ENCODE measurements at regions not wholly inside any gene's neighbourhood (a gene's known extent, or its start where the extent isn't known, plus 50 kb on each side); places are given as distances from the start of the nearest gene placed in this dataset.

DNA sequence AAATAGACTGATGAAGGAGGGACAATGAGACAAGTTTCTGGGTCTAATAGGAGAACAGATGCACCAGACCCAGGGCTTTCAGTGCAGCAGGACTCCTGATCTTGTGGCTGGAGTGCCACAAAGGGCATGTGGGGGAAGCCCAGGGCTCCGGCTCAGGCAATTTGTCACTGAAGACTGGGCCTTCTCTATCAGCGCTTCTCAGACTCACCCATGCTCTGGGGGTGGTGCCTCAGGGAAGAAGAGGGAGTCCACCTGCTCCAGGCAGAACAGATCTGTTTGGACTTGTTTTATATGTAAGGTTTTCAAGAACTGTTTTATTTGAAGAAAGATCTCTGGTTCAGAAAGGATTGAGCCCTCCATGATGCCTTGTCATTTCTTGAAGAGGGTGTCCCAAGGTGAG lies 112.4 kb upstream of the TLE3 start:
- no peak for DNase-seq

DNA sequence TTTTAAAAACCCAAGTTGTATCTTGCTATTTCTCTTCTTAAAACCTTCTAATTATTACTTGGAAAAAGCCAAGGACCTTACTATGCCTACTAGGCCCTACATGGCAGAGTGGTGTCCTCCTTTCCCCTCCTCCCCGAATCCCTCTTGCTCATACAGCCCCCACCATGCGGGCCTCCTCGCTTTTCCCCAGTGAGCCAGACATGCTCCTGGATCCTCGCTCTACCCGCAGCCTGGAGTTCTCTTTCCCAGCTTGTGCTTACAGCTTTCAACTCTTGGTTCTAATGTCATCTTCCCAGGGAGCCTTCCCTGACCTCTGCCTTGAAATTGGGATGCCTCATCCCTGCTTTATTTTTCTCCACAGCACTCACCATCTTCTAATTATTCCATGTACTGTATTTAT lies 111.8 kb upstream of the TLE3 start:
- no peak for DNase-seq

DNA sequence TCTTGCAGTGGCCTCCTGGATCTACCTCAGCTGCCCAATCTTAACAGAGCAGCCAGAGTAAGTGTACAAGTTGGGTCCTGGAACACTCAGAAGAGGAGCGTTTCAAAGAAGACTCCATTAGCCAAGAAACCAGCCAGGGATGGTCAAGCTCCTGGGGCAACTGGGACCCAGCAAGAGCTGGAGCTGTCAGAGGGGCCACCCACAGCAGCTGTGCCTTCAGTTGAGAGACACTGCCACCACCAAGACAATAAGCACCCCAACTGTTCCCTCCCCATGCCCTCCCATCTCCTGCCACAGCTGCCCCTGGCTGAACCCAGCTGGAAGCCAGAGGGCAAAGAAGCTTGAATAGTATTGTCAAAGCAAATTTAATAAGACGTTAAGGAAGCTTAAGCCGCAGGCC lies 110.6 kb upstream of the TLE3 start:
- no peak for DNase-seq

DNA sequence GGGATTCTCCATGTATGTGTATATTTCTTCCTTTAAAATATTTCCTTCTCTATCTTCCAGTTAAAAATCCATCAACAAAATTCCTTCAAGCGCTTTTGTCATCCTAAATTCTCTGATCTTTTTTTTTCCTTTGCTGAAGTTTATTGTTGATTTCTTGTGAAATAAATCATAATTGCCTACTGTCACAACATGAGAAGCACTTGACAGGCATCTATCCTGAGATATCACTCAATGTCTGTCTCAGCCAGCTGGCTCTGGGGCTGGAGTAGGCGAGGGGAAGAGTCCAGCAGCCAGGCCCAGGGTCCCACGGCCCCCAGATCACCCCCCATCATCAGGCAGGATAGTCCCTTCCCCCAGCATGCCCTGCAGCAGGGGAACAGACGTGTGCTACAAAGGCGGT lies 109.0 kb upstream of the TLE3 start:
- DNase-seq = no peak

DNA sequence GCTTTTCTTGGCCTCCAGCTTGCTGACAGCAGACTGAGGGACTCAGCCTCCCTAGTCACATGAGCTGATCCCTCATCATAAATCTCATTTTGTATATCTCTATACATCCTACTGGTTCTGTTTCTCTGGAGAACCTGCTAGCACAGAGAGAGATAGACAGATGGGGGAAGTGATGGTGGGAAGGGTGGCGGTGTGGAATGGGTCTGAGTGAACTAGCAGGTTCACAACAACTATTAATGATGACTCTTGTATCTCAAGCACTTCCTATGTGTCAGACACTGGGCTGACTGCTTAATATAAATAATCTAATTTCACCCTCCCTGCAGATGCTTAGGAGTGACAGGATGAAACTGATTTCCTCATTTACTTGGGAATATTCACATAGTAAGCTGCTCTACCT lies 106.9 kb upstream of the TLE3 start:
- no peak for DNase-seq

DNA sequence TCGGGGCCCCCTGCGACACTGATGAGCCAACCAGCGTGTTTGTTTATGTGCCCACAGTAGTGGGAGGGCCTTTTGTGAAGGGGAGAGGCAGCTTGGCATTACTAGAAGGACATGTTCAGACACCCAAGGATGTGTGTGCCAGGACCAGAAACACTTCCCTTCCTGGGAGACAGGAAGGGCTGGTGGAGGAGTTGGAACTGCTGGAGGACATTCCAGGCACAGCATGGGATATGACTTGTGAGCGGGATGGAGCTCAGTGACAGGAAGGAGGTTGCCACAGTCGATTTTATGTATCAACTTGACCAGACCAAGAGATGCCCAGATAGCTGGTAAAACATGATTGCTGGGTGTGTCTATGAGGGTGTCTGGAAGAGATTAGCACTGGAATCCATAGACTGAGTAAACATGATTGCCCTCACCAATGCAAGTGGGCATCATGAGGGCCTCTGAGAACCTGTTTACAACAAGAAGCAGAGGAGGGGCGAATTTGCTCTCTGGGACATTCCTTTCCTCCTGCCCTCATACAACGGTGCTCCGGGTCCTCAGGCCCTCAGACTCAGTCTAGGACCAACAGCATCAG lies 106.4 kb upstream of the TLE3 start:
- no peak for DNase-seq

DNA sequence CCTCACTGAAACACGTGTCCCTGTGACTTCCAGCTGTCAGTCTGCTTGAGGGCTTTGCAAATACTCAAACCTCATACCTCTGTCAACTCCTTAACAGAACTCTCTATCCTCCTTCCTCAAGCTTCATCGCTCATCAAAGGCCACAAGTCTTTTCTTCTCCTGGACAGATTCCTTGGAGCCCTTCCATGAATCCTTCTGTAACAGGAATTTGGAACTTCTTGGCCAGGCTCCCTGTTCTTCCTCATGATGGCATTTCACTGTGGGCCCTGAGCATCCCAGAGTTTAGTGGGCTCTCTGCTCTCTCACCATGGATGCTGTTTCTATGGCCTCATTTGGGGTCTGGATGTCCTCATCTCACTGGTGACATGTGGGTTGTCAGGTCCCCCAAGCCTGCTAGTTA lies 105.0 kb upstream of the TLE3 start:
- DNase-seq = no peak

DNA sequence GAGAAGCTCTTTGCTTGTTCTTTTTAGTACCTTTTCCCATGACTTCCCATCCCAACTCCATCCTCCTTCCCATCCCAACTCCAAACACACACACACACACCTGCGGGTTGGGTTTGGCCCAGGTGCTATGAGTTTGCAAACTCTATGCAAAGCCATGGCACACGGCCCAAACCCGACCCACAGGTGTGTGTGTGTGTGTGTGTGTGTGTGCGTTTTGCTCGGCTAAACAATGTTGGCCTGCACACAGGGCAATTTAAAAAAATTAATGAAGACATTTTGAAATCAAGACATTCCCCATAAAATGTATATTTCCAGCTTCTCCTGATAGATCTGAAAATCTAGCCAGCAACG lies 103.7 kb upstream of the TLE3 start:
- no peak for DNase-seq

DNA sequence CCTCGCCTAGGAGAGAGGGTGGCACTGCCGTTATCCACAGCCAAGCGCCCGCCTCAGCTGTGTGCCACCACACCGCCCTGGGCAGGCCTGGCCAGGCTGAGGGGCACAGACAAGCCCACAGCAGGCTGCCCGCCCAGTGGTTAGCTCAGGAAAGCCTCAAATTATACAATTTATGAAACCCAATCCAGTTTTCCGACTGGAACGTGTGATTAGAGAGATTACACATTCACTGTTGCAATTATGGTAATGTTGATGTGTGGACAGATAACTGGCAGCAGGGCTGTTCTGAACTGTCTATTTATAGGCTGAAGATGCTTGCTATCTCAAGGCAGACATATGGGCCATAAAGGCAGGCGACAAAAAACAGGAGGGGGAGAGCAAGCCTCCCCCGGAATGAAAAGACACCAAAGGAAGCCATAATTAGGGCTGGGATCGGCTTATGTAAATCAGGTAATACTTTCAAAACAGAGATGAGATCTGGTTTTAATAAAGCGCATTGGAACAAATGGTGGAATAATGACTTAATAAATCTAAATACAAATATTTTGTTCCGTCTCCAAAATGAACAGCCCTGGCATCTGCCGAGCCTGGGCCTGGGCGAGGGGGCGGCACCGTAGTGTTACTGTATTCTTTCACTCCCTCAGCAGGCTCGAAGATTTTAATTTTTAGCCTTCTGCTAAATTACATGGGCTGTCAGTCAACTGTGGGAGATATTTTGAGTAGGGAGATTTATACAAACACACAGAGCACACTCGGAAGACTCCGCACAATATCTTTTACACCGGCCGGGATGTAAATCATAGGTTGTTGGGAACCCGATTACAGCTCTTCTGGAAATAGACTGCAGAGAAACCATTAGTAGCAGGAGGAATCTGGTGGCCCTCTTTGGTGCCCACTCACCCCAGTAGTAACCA lies 103.1 kb upstream of the TLE3 start:
- DNase-seq = no peak

DNA sequence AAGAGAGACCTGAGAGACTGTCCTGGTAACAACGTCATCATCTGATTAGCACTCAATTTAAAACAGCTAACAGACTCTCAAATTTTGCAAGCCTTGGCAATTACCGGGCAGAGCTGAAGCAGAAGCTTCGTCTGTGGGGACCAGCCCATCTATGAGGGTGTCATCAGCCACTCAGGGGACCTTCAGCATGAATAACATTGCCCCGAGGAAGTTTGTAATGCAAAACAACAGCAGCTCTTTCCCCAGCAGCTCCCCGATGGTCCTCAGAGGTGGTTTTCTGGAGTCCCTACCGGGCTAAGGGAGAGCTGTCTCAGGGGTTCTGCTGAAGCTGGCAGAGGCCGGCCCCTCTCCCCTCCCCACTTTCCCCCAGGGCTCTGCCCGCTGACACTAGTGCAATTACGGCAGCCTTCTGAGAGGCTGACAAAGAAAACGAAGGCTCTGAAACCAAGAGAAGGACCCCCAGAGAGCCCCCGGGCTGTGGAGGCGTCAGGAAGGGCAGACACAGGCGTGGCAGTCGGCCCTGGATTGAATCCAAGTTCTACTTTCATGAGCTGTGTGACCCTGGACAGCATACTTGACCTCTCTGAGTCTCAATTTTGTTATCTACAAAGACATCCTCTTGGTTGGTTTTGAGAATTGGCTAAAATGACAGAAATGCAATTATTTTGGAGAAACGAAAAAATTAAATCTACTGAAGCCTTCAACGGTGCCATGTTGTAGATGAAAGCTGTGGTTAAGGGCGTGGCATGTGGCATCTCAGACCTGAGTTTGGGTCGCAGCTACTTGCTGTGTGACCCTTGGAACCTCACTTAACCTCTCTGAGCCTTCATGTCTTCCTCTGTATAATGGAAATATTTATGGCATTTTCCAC lies 102.1 kb upstream of the TLE3 start:
- no peak for DNase-seq

DNA sequence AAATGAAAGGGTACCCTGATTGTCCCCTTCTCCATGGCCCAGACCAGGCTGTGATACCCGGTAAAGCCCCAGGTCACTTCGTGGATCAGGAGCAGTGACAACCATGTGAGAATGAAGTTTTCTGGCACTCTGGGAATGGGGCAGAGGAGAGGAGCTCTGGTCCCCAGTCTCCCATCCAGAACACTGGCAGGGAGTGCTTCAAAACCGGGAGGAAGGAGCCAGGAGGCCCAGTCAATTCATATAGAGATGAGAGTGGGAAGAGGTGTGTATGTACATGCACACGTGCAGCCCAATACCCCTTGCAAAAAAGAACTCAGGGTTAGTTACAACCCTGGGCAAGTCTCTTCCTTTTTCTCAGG lies 101.4 kb upstream of the TLE3 start:
- no peak for DNase-seq

DNA sequence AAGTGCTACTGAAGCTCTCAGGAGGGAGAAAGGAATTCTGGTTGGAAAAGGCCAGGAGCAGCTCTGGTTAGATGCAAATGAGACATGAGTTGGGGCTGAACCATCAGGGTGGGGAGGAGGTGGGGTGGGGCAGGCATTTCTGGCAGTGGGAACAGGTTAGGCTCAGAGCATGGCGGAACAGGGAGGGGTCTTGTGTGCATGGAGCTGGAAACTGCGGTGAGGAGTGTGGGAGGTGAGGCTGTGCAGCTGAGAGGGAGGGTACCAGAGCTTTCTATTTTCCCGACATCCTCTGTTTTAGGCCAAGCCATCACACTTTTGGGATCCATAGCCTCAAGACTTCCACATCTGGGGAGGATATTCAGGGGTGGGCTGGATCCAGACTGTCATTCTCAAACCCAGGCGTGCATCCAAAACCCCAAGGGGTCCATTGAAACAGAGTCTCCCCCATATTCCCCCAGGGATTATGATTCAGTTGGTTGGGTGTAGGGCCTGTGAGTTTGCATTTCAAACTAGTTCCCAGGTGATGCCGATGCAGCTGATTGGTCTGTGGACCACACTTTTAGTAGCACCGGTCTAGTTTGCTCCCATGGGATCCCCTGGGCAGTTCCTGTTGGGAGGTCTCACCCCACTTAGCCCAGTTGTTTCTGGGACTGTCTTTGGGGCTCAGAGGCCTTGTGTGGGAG lies 100.9 kb upstream of the TLE3 start:
- no peak for DNase-seq

DNA sequence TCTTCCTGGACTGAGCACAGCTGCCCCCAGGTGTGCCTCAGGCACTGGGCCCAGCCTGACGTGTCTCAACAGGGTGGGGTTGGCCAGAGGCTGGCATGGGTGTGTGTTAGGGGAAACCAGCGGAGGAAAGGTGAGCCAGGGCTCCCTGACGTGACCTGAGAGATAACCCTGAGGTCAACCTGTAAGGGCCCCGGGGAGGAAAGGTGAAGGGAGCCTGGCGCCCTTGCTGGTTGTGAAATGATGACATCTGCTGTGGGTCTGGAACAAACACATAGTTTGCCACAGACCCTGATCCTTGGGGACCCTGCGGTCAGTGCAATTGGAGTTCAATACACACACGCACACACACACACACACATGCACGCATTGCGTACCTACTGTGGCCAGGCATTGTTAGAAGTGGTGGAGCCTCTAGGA lies 100.2 kb upstream of the TLE3 start:
- no peak for DNase-seq

DNA sequence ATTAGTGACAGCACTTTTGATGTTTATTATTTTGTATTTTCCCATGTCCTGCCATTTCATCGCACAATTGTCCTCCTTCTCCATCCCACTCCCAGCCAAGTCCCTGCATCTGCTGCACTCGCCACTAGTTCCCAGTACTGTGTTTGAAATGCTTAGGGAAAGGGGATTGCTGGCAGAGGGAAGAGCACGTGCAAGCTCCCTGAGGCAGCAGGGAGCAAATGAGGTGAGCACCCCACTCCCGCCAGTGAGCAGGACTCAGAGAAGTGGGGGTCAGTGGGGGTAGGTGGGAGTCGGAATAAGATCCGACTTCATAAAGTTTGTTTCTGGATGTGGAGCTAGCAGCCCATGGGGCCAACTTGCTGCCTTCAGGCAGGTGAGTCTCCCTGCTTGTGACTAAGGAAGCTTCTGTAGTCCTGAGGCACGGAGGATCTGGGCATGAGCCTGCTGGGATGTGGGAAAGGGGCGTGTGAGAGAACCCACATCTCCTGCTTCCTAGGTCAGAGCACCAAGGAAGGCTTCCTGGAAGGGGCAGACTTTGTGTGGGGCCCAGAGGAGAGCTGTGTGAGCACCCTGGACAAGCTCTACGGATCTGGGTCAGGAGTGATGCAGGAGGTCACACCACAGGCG lies 99.7 kb upstream of the TLE3 start:
- DNase-seq = no peak

DNA sequence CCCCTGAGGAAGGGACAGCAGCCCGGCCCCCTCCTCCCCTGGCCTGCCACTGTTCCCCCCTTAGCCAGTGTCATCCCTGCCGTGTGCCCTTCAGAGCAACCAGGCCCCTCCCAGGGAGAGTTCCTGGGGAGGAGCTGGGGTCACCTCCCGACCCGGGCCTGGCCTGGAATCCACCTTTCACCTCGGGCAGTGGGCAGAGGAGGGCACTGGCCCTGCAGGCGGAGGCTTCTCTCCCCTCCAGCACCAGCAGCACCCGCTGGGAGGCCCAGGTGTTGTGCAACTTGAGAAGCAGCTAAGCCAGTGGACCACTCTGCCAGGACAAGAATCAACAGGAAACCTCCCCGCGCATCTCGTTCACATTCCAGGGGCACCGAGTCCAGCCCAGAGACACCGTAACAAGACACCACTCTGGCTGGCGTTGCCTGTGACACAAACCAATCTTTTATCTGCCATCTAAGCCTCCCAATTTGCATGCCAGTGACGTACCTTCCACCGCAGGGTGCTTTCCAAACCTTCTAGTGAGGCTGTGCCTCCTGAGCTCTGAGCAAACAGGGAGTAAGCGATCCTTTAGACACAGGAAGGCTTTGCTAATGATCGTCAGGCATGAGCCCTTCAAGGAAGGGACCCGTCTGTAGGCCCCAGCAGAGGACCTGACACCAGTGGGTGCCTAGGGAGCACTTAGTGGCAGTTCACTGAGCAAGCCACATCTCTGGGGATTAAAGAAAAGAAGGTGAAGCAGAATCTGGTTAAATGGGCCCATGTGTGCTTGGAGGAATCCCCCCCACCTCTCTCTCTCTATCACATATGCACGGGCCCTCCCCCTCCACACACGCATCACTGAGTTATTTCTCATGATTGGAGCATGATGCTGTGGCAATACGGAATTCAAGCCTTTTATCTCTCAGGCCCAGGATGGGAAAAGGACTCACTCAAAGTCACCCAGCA lies 98.9 kb upstream of the TLE3 start:
- no peak for DNase-seq

DNA sequence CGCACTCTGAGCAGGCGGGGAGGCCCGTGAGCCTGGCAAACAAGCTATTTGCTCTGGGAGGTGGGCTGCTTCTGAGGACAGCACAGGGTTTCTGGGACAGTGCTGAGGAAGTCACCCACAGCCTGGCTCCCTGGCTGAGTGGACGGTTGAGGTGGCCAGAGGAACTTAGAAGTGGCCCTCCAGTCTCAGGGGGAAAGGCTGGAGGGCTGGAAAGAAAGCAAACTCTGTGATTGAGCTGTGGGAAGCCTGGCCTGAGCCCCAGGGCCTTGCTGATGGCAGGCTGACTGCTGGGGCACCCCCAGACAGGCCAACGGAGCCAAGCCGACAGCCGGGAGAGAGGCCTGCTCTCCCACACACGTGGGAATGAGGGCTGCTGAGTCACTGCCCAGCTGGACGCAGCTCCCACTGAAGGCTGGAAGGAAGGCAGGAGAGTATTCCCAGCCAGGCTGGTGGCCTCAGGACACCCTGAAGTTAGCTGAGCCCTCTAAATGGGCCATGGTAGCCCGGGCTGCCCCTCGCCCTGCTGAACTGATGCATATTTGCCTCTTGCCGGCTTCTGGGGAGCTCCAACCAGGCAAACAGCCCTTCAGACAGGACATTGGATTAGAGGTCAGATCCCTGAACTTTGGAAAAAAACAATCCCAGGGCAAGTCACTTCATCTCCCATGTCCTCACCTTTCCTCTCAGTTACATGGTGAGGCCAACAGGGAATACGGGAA lies 98.0 kb upstream of the TLE3 start:
- DNase-seq = no peak

DNA sequence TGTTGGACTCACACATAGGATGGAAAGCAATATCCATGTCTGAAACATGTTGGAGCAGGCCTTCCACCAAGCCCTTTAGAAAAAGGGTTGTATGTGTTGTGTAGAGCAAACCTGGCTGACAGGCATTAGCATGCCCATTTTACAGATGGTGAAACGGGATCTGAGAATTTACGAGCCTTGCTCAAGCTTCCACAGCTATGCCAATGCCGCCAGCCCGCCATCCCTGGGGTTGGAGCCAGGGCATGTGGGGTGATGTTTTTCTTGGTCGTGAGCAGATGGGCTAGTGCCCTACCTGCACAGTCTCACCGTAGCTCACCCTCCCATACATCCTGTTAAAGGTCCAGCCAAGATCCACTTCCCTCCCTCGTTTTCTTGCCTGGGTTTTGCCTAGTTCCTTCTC lies 97.5 kb upstream of the TLE3 start:
- no peak for DNase-seq

DNA sequence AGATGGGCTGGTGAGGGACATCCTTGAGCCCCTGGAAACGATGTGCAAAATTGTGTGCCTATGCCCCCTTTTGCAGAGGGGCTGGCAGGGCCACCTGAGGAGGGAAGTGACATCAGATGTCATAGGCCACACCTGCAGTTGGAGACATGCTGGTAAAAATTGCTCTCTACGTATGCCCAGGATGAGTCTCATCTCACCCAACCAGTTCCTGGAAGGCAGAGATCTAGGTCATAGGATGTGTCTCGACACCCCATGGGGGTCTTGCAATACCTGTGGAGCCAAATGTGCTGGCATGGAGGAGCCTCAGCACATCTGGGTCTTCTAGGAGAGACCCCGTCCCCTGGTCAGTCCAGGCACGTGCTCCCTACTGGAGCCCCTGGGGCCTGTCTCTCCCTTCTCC lies 96.5 kb upstream of the TLE3 start:
- DNase-seq = no peak

DNA sequence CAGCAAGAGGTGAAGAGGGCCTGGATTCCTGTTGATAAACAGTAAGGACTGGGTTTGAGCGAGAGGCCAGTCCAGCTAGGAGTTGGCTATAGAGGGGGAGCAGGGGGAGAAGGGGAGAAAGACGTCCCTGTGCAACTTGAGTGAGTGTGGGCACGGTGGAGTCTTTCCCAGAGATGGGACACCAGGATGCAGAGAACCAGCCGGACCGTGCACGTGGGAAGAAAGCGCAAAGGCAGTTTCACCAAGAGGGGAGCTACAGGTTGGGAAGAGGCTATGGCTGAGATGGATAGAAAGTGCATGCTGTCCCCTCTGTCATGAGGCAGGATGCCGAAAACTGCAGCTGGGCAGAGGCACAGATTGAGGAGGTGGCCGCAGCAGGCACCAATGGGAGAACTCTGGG lies 96.0 kb upstream of the TLE3 start:
- DNase-seq = no peak

DNA sequence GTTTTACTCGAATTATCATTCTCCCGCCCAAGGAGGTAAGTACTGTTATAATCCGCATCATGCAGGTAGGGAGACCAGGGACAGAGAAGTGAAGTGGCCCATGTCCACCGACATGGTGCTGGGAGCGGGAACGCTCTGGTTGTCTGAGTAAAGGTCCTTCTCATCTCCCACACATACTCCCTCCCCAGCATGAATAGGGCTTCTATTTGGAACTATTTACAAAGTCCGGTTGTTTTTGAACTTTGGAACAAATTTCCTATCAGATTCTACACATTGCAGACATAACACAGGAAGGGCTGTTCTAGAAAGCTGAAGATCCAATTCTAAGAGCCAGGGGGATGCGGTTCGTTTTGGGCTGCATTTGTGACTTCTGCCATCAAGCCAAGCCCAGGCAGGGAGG lies 94.8 kb upstream of the TLE3 start:
- DNase-seq = no peak

DNA sequence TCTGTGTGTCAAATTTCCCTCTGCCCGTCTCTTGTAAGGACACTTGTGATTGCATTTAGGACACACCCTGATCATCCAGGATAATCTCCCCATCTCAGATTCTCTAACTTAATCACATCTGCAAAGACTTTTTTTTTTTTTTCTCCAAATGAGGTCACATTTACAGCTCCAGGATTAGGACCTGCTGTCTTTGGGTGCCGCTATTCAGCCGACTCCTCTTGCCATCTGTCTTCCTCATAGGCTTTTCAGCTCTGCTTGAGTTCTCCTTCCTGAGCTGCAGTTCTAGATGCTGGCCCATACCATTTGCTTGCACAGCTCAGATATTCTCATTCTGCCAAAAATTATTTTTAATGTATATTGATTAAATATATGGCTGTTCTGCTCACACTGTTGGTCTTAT lies 94.3 kb upstream of the TLE3 start:
- no peak for DNase-seq

Data from activated CD8-positive, alpha-beta memory T cell treated with anti-CD3 and anti-CD28 coated beads, Interleukin-2, amount 50 U/mL, for 4 hours (primary cell).